Naive B cell (primary cell): ENCODE measurements at regions not wholly inside any gene's neighbourhood (a gene's known extent, or its start where the extent isn't known, plus 50 kb on each side); places are given as distances from the start of the nearest gene placed in this dataset.
A peak's percentile ranks its signal among the peaks of the same experiment; 100 is the strongest.

ENCODE experiments used
- ATAC-seq, 2 donors: fragments of 150-1000 bp; cut with Tn5 transposase; 2 replicates each; pipeline ENCODE4 v1.10.0; 2021; ENCODE audit warnings: low read depth in 2 of 2, mild to moderate bottlenecking in 2 of 2, moderate library complexity in 2 of 2
- DNase-seq: peaks from one replicate; pipeline ENCODE4 v3.0.0; 2022
- H3K27ac Mint-ChIP-seq, 6 donors: one replicate each; pipeline ENCODE4 v1.8.0; 2020 to 2022; ENCODE audit warnings: mild to moderate bottlenecking in 6 of 6, mixed read lengths in 6 of 6, moderate library complexity in 5 of 6, inconsistent platforms in 2 of 6
- H3K27me3 Mint-ChIP-seq, 3 donors: one replicate each; pipeline ENCODE4 v1.8.0; 2021 to 2022; ENCODE audit warnings: mixed read lengths in 3 of 3, mild to moderate bottlenecking in 1 of 3
- H3K36me3 Mint-ChIP-seq, 2 donors: one replicate each; pipeline ENCODE4 v1.8.0; 2020 to 2022; ENCODE audit warnings: mixed read lengths in 2 of 2, inconsistent platforms in 1 of 2, mild to moderate bottlenecking in 1 of 2
- H3K4me1 Mint-ChIP-seq, 3 donors: one replicate each; pipeline ENCODE4 v1.8.0; 2020 to 2022; ENCODE audit warnings: mixed read lengths in 3 of 3, inconsistent platforms in 1 of 3, mild to moderate bottlenecking in 1 of 3, moderate library complexity in 1 of 3
- H3K4me3 Mint-ChIP-seq, 8 donors: one replicate each; pipeline ENCODE4 v1.8.0; 2020 to 2022; ENCODE audit warnings: mild to moderate bottlenecking in 8 of 8, mixed read lengths in 8 of 8, moderate library complexity in 8 of 8, inconsistent platforms in 2 of 8
- H3K9me3 Mint-ChIP-seq, 7 donors: one replicate each; pipeline ENCODE4 v1.8.0; 2020 to 2022; ENCODE audit warnings: mixed read lengths in 7 of 7, mild to moderate bottlenecking in 5 of 7, inconsistent platforms in 2 of 7, moderate library complexity in 1 of 7

DNA sequence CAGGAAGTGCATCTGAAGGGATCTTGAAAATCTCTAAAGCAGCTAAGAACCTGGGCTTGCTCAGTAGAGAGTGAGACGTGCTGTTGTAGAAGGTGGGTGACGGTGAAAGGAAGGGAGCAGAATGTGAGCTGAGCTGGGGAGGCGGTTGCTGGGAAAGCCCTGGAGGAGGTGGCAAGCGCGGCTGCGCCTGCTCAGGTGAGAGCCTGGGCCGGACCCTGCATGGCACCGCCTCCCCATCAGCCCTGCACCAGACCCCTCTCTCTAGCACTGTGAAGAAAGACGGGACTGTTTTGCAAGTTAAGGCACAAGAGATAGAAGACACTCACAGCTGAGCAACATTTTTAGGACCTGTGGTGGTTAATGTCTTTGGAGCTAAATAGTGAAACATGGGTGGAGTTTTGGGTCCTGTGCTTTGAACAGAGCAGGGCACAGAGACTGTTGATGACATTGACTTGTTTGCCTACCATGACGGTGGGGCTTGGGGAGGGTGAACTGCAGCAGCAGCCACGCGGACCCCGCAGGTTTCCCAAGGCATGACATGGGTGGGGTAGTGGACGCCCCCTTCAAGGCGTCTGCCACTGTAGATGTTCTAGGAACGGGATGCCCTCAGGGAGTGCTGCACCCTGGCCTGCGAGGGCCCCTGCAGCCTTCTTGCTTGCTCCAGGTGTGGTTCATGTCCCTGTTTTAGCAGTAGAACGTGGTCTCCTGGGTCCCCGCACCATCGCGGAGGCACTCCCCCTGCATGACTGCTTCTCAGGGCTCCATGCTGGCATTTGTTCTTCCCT, 245.3 kb downstream of the TSN start:
- peaks cover 0 to 16% (median 5%) of the 10 kb centered on the region in 3 donors for H3K27me3 Mint-ChIP-seq
- no peak for ATAC-seq
- H3K27ac Mint-ChIP-seq: no peak overlapping the region

DNA sequence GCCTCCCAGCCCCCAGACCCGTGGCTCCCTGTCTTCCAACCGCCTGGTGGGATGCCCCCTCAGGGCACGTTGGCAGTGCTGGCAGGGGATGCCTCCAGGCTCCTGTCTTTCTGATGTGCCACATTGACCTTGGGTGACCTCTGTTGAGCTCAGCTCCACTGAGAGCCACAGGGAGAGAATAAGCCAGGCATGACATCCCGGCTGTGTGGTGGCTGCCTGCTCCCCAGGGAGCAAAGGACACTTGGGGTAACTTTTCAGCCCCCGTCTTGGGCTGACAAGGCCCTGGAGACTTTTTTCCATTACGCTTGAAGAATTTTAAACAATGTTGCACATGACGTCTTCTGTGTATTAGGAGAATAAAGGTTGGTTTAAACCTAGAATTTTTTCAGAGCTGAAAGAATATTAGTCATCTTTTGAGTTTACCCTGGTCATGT, 246.0 kb downstream of the TSN start:
- no peaks in the 10 kb centered on the region for H3K9me3 Mint-ChIP-seq
- H3K36me3 Mint-ChIP-seq: no peaks in the 10 kb centered on the region
- peak overlapping the region in 1 of 6 donors; percentile 76 for H3K27ac Mint-ChIP-seq
- no peak for DNase-seq
- H3K4me3 Mint-ChIP-seq: no peak overlapping the region
- peaks cover 0 to 15% (median 5%) of the 10 kb centered on the region in 3 donors for H3K27me3 Mint-ChIP-seq
- ATAC-seq: no peak
- peaks cover 0 to 2% (median 0%) of the 10 kb centered on the region in 3 donors for H3K4me1 Mint-ChIP-seq

More for the DNA sequence above, 245.3 kb downstream of the TSN start:
- no peak for DNase-seq
- Mint-ChIP-seq H3K4me3 (peak overlapping the region in 1 of 8 donors; percentile 26), H3K4me1 (peaks cover 0 to 2% (median 0%) of the 10 kb centered on the region in 3 donors), H3K36me3 (no peaks in the 10 kb centered on the region), H3K9me3 (no peaks in the 10 kb centered on the region)

DNA sequence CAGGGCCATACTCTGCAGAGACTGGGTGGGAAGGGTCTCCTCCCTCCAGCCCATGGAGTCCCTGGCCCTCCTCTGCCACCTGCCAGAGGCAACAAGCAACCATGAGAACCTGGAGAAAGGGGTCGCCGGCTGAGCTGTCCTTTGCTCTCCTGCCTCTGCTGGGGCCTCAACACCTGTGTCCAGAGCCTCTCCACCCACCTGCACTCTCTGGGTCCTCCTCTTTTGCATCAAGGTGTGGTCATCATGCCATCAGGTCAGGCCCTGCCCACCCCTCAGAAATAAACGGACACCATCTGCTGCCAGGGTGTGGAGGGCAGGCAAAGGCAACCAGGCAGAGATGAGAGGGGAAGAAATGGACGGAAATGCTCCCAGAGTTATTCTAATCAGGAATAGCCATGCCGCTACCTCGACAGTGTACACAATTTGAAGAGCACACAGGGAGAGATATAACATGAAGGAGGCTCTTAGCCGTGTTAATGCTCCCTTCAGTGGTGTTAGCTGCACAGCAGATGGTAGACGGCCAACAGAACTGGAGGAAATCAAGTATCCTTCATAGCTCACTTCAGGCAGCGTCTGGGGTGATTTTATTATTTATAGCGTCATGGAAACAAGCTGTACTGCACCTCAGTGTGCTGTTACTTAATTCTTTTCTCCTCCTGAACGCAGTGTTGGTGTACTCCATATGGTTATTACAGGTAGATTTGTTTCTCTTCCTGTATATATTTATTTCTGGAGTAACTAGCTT, 247.9 kb downstream of the TSN start:
- ATAC-seq: no peak
- Mint-ChIP-seq H3K4me1 (peaks cover 0 to 2% (median 0%) of the 10 kb centered on the region in 3 donors), H3K27me3 (peaks cover 0 to 15% (median 0%) of the 10 kb centered on the region in 3 donors), H3K27ac (no peak overlapping the region), H3K9me3 (no peaks in the 10 kb centered on the region), H3K4me3 (no peak overlapping the region), H3K36me3 (no peaks in the 10 kb centered on the region)
- no peak for DNase-seq

DNA sequence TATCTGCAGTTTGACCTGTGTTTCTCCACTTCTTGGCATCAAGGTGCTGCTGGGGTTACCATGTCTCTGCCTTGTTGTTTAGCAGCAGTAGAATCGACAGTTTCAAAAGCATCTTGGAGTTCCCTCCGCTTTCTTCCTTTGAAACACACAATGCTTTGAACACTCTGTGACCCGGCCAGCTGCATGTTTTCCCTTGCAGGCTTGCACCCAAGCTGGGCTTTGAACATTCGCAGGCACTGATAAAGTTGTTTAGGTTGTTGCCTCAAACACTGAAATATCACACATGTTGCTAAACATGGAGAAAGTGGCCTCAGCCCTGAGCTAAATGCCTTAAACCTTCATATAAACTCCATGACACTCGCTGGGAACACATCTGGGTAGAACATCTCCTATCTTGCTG, 251.7 kb downstream of the TSN start:
- Mint-ChIP-seq H3K4me3 (no peak overlapping the region), H3K27ac (no peak overlapping the region), H3K36me3 (peaks cover 0 to 8% of the 10 kb centered on the region in 2 donors), H3K9me3 (peaks cover 0 to 6% (median 0%) of the 10 kb centered on the region in 7 donors), H3K27me3 (peaks cover 0 to 6% (median 0%) of the 10 kb centered on the region in 3 donors), H3K4me1 (no peaks in the 10 kb centered on the region)
- no peak for ATAC-seq
- no peak for DNase-seq

DNA sequence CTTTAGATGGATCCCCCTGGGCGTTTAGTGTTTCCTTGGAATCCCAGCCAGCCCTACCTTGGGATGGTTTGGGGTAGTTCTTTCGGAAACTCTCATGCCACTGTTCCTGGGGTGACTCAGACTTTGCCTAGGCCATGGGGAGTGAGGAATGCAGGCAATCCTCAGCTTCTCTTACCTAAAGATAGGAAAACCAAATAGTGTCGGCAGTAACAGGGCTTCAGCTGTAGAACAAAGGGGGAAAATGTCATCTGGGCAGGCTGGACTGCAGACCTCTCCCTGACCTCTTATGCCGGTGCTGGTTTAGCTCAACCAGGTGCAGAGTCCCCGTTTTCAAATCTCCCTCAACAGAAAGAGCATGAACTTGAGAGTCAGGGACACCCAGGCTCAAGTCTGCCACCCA, 252.1 kb downstream of the TSN start:
- Mint-ChIP-seq H3K27ac (no peak overlapping the region), H3K4me1 (no peaks in the 10 kb centered on the region), H3K4me3 (no peak overlapping the region), H3K9me3 (peaks cover 0 to 9% (median 0%) of the 10 kb centered on the region in 7 donors), H3K36me3 (peaks cover 0 to 8% of the 10 kb centered on the region in 2 donors), H3K27me3 (peaks cover 0 to 6% (median 0%) of the 10 kb centered on the region in 3 donors)
- no peak for ATAC-seq
- DNase-seq: no peak

DNA sequence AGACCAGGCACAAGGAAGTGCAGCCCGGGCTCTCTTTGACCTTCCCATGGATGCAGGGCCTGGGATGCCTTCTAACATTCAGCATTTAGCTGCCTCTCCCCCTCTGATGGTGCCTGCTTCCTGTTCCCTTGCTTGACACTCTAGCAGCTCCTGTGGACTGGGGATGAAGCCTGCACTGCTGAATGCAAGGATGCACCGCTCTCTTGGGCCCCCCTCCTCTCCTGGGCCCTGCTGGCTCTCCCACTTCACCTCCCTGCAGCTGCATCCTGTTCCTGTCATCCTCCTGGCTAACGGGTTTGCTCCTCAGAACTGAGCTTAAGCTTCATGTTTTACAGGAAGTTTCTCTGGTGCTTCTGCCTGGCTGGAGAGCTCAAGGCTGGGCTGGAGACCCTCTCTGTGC, 254.1 kb downstream of the TSN start:
- Mint-ChIP-seq H3K9me3 (peaks cover 0 to 9% (median 0%) of the 10 kb centered on the region in 7 donors), H3K4me3 (no peak overlapping the region), H3K27ac (no peak overlapping the region), H3K4me1 (no peaks in the 10 kb centered on the region), H3K36me3 (peaks cover 0 to 8% of the 10 kb centered on the region in 2 donors), H3K27me3 (no peaks in the 10 kb centered on the region)
- DNase-seq: no peak
- no peak for ATAC-seq

DNA sequence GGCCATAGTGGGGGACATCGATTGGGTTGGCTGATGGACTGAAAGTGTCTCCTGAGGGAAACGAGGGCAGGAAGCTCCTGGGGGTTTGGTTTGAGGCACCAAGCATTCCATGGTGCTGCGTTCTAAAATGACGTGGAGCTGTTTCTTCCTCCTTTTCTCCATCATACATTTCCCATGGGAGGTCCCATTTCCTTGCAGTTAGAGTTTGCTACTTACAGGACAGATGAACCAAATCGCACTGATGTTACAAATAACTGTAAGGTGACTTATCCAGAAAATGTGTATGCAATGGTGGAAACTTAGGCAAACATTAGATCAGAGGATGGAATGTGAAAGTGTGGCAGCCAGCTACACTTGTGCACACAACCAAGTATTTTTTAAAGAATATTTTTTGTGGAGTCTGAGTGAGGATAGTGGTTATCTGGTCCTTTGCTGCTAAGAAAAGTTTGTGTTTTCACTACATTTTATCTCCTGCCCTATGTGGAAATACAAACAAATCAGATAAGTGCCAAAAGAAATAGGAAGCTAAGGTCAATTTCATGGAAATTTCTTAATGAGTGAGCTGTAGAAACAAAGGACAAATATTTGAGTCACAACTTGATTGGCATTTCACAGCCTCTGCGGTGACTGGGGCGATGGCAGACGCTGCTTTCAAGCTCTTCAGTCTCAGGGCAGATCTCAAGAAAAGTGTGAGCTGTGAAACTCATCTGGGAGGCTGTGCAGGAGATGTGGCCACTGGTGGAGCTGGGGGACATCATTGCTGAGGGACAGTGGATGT, 256.2 kb downstream of the TSN start:
- Mint-ChIP-seq H3K36me3 (peaks cover 0 to 8% of the 10 kb centered on the region in 2 donors), H3K4me3 (no peak overlapping the region), H3K27ac (no peak overlapping the region), H3K9me3 (peaks cover 0 to 9% (median 1%) of the 10 kb centered on the region in 7 donors), H3K27me3 (no peaks in the 10 kb centered on the region), H3K4me1 (no peaks in the 10 kb centered on the region)
- DNase-seq: no peak
- ATAC-seq: no peak

DNA sequence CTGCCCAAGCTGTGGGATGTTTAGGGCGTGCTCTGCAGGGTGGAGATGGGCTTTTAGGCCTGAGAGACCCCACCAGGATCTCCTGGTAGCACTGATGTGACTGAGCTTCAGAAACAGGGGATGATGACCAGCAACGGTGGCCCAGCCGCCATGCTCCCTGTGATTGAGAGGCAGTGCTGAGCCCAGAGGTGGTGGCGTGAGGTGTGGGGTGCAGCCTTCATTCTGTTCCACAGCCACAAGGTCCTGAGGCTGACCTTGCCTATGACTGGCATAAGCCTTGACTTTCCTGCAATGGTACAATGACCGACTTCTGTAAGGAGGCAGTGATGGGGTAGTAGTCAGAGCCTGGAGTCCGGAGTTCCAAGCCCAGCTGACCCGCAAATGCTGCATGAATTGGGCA, 263.3 kb downstream of the TSN start:
- H3K27me3 Mint-ChIP-seq: peaks cover 0 to 9% (median 9%) of the 10 kb centered on the region in 3 donors
- DNase-seq: no peak
- no peak overlapping the region for H3K4me3 Mint-ChIP-seq
- H3K9me3 Mint-ChIP-seq: peaks cover 0 to 3% (median 0%) of the 10 kb centered on the region in 7 donors
- H3K4me1 Mint-ChIP-seq: no peaks in the 10 kb centered on the region
- H3K27ac Mint-ChIP-seq: no peak overlapping the region
- no peaks in the 10 kb centered on the region for H3K36me3 Mint-ChIP-seq
- ATAC-seq: no peak

DNA sequence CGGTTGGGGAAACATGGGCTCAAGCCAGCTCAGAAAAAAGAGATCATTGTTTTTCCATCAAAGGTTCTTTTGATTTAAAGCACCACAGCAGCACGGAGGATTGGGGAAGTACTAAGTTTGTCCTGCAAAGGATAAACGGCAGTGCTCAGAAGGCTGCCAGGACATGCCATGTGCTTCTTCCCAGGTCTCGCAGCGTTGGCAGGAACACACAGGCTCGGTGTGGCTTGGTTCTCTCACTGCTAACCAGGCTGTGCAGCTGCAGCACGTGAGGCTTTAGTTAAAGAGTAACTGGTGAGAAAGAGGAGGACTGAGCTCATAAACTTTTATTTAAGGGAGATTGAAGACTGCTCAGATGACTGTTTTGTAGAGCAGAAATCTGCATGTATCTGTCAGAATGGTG, 264.3 kb downstream of the TSN start:
- DNase-seq: no peak
- Mint-ChIP-seq H3K4me3 (no peak overlapping the region), H3K4me1 (no peaks in the 10 kb centered on the region), H3K27me3 (peaks cover 7 to 15% (median 9%) of the 10 kb centered on the region in 3 donors), H3K27ac (no peak overlapping the region), H3K9me3 (peaks cover 0 to 4% (median 2%) of the 10 kb centered on the region in 7 donors), H3K36me3 (no peaks in the 10 kb centered on the region)
- ATAC-seq: no peak

DNA sequence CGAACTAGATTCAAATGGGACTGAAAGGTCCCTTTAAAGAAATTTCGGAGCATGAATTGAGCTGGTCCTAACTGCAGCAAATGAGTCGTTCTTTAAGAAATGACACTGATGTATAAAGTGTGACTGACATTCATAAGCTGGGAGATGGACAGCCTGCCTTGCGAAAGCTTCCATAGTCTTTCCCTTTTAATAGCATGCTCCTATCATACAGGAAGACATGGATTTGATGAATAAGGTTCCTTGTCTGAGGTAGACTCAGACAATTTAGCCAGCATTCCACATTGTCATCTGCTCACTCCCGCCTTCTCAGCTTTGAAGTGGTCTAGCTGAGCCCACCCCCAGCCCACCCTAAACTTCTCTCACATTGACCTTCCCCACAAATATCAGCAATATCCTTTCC, 264.9 kb downstream of the TSN start:
- Mint-ChIP-seq H3K4me1 (no peaks in the 10 kb centered on the region), H3K27me3 (peaks cover 8 to 15% (median 9%) of the 10 kb centered on the region in 3 donors), H3K9me3 (peaks cover 0 to 4% (median 2%) of the 10 kb centered on the region in 7 donors), H3K36me3 (no peaks in the 10 kb centered on the region), H3K4me3 (no peak overlapping the region), H3K27ac (no peak overlapping the region)
- ATAC-seq (no peak), DNase-seq (no peak)

DNA sequence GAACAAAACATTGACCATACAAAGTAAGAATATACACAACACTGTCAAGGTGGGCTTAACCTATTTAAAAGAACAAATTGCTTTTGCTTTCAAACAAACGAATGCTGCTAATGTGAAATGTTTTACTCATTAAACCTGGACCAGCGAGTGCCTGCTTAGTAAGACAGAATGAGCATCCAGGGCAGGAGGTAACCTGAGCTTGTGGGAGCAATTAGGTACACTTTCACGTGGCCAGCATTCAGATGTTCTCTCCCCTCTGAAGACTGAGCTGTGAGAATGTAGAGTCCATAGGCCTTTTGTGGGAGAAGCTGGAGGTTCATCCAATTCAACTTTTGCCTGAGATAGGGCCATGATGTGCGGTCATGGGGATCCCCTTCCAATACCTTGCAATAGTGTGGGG, 266.5 kb downstream of the TSN start:
- H3K4me1 Mint-ChIP-seq: no peaks in the 10 kb centered on the region
- H3K4me3 Mint-ChIP-seq: no peak overlapping the region
- peaks cover 0 to 4% (median 0%) of the 10 kb centered on the region in 7 donors for H3K9me3 Mint-ChIP-seq
- H3K36me3 Mint-ChIP-seq: no peaks in the 10 kb centered on the region
- peaks cover 8 to 15% (median 9%) of the 10 kb centered on the region in 3 donors for H3K27me3 Mint-ChIP-seq
- ATAC-seq (no peak), DNase-seq (no peak)
- no peak overlapping the region for H3K27ac Mint-ChIP-seq

DNA sequence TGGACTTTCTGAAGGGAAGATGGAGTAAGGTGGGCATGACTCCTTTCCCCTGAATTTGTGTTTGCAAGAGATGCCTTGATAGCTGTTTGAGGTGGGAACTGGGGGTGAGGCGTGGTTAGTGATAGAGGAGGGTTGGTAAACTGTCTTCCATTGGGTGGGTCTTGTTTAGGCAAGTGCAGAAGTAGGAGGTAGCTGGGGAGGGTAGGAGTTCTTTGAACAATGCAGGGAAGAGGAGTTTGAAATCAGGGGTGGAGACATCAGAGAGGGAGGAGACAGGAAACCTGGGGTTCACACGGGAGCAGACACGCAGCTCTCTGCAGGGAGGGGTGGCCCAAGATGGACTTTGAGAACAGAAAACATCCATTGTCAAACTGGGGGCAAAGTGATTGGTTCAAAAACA, 267.1 kb downstream of the TSN start:
- Mint-ChIP-seq H3K27me3 (peaks cover 8 to 15% (median 9%) of the 10 kb centered on the region in 3 donors), H3K36me3 (no peaks in the 10 kb centered on the region), H3K4me3 (no peak overlapping the region), H3K4me1 (no peaks in the 10 kb centered on the region), H3K27ac (peak overlapping the region in 1 of 6 donors; percentile 9), H3K9me3 (peaks cover 0 to 4% (median 0%) of the 10 kb centered on the region in 7 donors)
- ATAC-seq (no peak), DNase-seq (no peak)
